ENCODE measurements at regions not wholly inside any gene's neighbourhood (a gene's known extent, or its start where the extent isn't known, plus 50 kb on each side); places are given as distances from the start of the nearest gene placed in this dataset.

- Histone ChIP-seq H3K36me3 (ENCODE audit: control insufficient read depth in 4 of 4, insufficient read depth in 3 of 4, low read depth in 1 of 4, low read length in 3 of 4) (no peaks in the 10 kb centered on the region), H3K4me1 (ENCODE audit: control insufficient read depth in 4 of 4, insufficient read depth in 4 of 4, low read length in 3 of 4) (no peaks in the 10 kb centered on the region), H3K9me3 (ENCODE audit: control insufficient read depth in 4 of 4, low read length in 3 of 4) (no peaks in the 10 kb centered on the region), H3K9ac (ENCODE audit: low read depth in 1 of 2, low read length in 2 of 2) (no peak overlapping the region), H3K27me3 (ENCODE audit: control insufficient read depth in 4 of 4, insufficient read depth in 4 of 4, low read length in 3 of 4) (no peaks in the 10 kb centered on the region), H3K27ac (ENCODE audit: low read depth in 1 of 2, low read length in 2 of 2) (no peak overlapping the region), H3K4me3 (ENCODE audit: low read depth in 1 of 3, low read length in 3 of 3) (no peak overlapping the region)
- DNase-seq (ENCODE audit: low spot score), result no peak
- TF ChIP-seq GABPA (IDR thresholded peaks at IDR 0.05 in 1 of 2, conservative IDR thresholded peaks at IDR 0.05 in 1 of 2), result no peak
- TF ChIP-seq RXRA (IDR thresholded peaks at IDR 0.05), result no peak
- no peak for TF ChIP-seq ATF3 (IDR thresholded peaks at IDR 0.05)
- no peak for TF ChIP-seq YY1 (IDR thresholded peaks at IDR 0.05)
- TF ChIP-seq FOXA1 (IDR thresholded peaks at IDR 0.05), result no peak
- TF ChIP-seq SP1 (IDR thresholded peaks at IDR 0.05), result no peak
- no peak for TF ChIP-seq TAF1 (conservative IDR thresholded peaks at IDR 0.05)
- TF ChIP-seq HNF4G (IDR thresholded peaks at IDR 0.05), result no peak
- TF ChIP-seq FOXA2 (IDR thresholded peaks at IDR 0.05), result no peak
- no peak for TF ChIP-seq MAX (IDR thresholded peaks at IDR 0.05)
- no peak for TF ChIP-seq EGR1 (IDR thresholded peaks at IDR 0.05; ENCODE audit: low read depth in 2 of 2)
- WGBS, result 67% methylated on average over 5 of the region's 5 CpGs
Observed at GRCh38 chr17:72386619-72387237, 265.9 kb downstream of the SOX9 start.

- H3K4me1 ChIP-seq (ENCODE audit: control insufficient read depth in 4 of 4, insufficient read depth in 4 of 4, low read length in 3 of 4), result no peaks in the 10 kb centered on the region
- no peak overlapping the region for H3K9ac ChIP-seq (ENCODE audit: low read depth in 1 of 2, low read length in 2 of 2)
- no peaks in the 10 kb centered on the region for H3K36me3 ChIP-seq (ENCODE audit: control insufficient read depth in 4 of 4, insufficient read depth in 3 of 4, low read depth in 1 of 4, low read length in 3 of 4)
- H3K9me3 ChIP-seq (ENCODE audit: control insufficient read depth in 4 of 4, low read length in 3 of 4), result no peaks in the 10 kb centered on the region
- 75% methylated on average over 7 of the region's 7 CpGs for WGBS
- H3K27me3 ChIP-seq (ENCODE audit: control insufficient read depth in 4 of 4, insufficient read depth in 4 of 4, low read length in 3 of 4), result no peaks in the 10 kb centered on the region
- no peak overlapping the region for H3K27ac ChIP-seq (ENCODE audit: low read depth in 1 of 2, low read length in 2 of 2)
- no peak for DNase-seq (ENCODE audit: low spot score)
- no peak overlapping the region for H3K4me3 ChIP-seq (ENCODE audit: low read depth in 1 of 3, low read length in 3 of 3)
- TF ChIP-seq JUND (IDR thresholded peaks at IDR 0.05) (no peak), TAF1 (conservative IDR thresholded peaks at IDR 0.05) (no peak), REST (IDR thresholded peaks at IDR 0.05) (no peak), ZBTB33 (IDR thresholded peaks at IDR 0.05) (no peak), SP1 (IDR thresholded peaks at IDR 0.05) (no peak), CTCF (IDR thresholded peaks at IDR 0.05; ENCODE audit: low read depth, low read length, missing input control) (no peak), FOXA2 (IDR thresholded peaks at IDR 0.05) (no peak), RAD21 (IDR thresholded peaks at IDR 0.05) (no peak)
Observed at GRCh38 chr17:72387487-72387886, 266.7 kb downstream of the SOX9 start.

Measured in liver (tissue), 8 donors.